ENCODE measurements at regions not wholly inside any gene's neighbourhood (a gene's known extent, or its start where the extent isn't known, plus 50 kb on each side); places are given as distances from the start of the nearest gene placed in this dataset.

GRCh38 chr11:26134481-26135355, 197.2 kb upstream of the ANO3 start:
- H3K36me3 ChIP-seq (ENCODE audit: insufficient read depth): no peaks in the 10 kb centered on the region
- no peaks in the 10 kb centered on the region for H3K79me2 ChIP-seq (ENCODE audit: insufficient read depth, low read depth)
- H3K4me3 ChIP-seq (IDR thresholded peaks at IDR 0.05; ENCODE audit: insufficient read depth, low read depth, low read length): no peak overlapping the region
- H3K4me2 ChIP-seq: no peak overlapping the region
- H4K20me1 ChIP-seq (ENCODE audit: insufficient read depth): no peaks in the 10 kb centered on the region
- no peak overlapping the region for H2AFZ ChIP-seq (ENCODE audit: low read depth)
- H3K9ac ChIP-seq: no peak overlapping the region
- no peaks in the 10 kb centered on the region for H3K27me3 ChIP-seq (ENCODE audit: insufficient read depth, low read depth)
- no peaks in the 10 kb centered on the region for H3K4me1 ChIP-seq (ENCODE audit: low read depth, poor library complexity, severe bottlenecking)
- TF ChIP-seq CTCF (conservative IDR thresholded peaks at IDR 0.05; ENCODE audit: low read depth, low read length): no peak
- H3K27ac ChIP-seq: no peak overlapping the region

DNA sequence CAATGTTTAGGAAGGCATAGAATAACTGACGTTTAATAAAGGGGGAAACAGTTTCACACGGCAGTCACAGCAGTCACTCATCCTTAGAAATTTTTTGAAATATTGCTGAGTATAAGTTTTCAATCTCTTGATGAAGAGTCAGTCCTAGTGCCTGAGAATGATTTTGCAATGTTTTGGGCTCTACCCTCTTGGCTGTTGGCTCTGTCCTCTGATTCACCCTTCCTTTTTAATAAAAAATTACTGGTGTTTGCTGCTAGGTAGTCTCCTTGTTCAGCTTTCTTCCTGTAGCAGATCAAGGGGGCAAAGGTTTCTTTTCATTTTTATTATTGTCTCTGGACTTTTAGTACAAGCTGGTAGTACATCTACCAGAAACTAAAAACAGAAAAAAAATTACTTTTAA, 194.3 kb upstream of the ANO3 start:
- no peaks in the 10 kb centered on the region for H3K27me3 ChIP-seq (ENCODE audit: insufficient read depth, low read depth)
- H4K20me1 ChIP-seq (ENCODE audit: insufficient read depth): no peaks in the 10 kb centered on the region
- no peak overlapping the region for H2AFZ ChIP-seq (ENCODE audit: low read depth)
- no peaks in the 10 kb centered on the region for H3K36me3 ChIP-seq (ENCODE audit: insufficient read depth)
- H3K4me3 ChIP-seq (IDR thresholded peaks at IDR 0.05; ENCODE audit: insufficient read depth, low read depth, low read length): no peak overlapping the region
- no peaks in the 10 kb centered on the region for H3K4me1 ChIP-seq (ENCODE audit: low read depth, poor library complexity, severe bottlenecking)
- H3K4me2 ChIP-seq: no peak overlapping the region
- no peak for TF ChIP-seq CTCF (conservative IDR thresholded peaks at IDR 0.05; ENCODE audit: low read depth, low read length)
- no peaks in the 10 kb centered on the region for H3K79me2 ChIP-seq (ENCODE audit: insufficient read depth, low read depth)
- H3K9ac ChIP-seq: no peak overlapping the region
- H3K27ac ChIP-seq: no peak overlapping the region

GRCh38 chr11:26142891-26143290, 189.0 kb upstream of the ANO3 start:
- Histone ChIP-seq H3K79me2 (ENCODE audit: insufficient read depth, low read depth) (no peaks in the 10 kb centered on the region), H4K20me1 (ENCODE audit: insufficient read depth) (no peaks in the 10 kb centered on the region), H3K4me2 (no peak overlapping the region), H3K9ac (no peak overlapping the region), H2AFZ (ENCODE audit: low read depth) (no peak overlapping the region), H3K4me1 (ENCODE audit: low read depth, poor library complexity, severe bottlenecking) (no peaks in the 10 kb centered on the region), H3K4me3 (IDR thresholded peaks at IDR 0.05; ENCODE audit: insufficient read depth, low read depth, low read length) (no peak overlapping the region), H3K27ac (no peak overlapping the region), H3K36me3 (ENCODE audit: insufficient read depth) (no peaks in the 10 kb centered on the region), H3K27me3 (ENCODE audit: insufficient read depth, low read depth) (no peaks in the 10 kb centered on the region)
- no peak for TF ChIP-seq CTCF (conservative IDR thresholded peaks at IDR 0.05; ENCODE audit: low read depth, low read length)

GRCh38 chr11:26143566-26144290, 188.2 kb upstream of the ANO3 start:
- Histone ChIP-seq H3K36me3 (ENCODE audit: insufficient read depth) (no peaks in the 10 kb centered on the region), H3K4me3 (IDR thresholded peaks at IDR 0.05; ENCODE audit: insufficient read depth, low read depth, low read length) (no peak overlapping the region), H3K27ac (no peak overlapping the region), H3K27me3 (ENCODE audit: insufficient read depth, low read depth) (no peaks in the 10 kb centered on the region), H4K20me1 (ENCODE audit: insufficient read depth) (no peaks in the 10 kb centered on the region), H3K4me1 (ENCODE audit: low read depth, poor library complexity, severe bottlenecking) (no peaks in the 10 kb centered on the region), H3K79me2 (ENCODE audit: insufficient read depth, low read depth) (no peaks in the 10 kb centered on the region), H3K9ac (no peak overlapping the region), H3K4me2 (no peak overlapping the region), H2AFZ (ENCODE audit: low read depth) (no peak overlapping the region)
- TF ChIP-seq CTCF (conservative IDR thresholded peaks at IDR 0.05; ENCODE audit: low read depth, low read length): no peak

Measured in KMS-11 (cell line).